Adrenal gland (tissue), 9 donors: ENCODE measurements at regions not wholly inside any gene's neighbourhood (a gene's known extent, or its start where the extent isn't known, plus 50 kb on each side); places are given as distances from the start of the nearest gene placed in this dataset.

ENCODE experiments used
- DNase-seq, 7 donors: peaks; one replicate each; pipeline ENCODE4 v3.0.0-alpha.2; 2019 to 2020
- H3K27ac ChIP-seq, 5 donors: fragments of 200-600 bp; sonication (generic) in 4 of 5; 1 replicate in 3 of 5; 2 replicates in 2 of 5; pipeline versions ENCODE4 v1.5.1 to v1.8.0; 2016 to 2020; ENCODE audit warnings: mild to moderate bottlenecking in 1 of 5
- H3K27me3 ChIP-seq: fragments of 200-600 bp; 2 replicates; pipeline ENCODE4 v1.8.0; 2021
- H3K36me3 ChIP-seq, 2 donors: fragments of 200-600 bp; replicated peaks in 1 of 2; 1 replicate in 1 of 2; 2 replicates in 1 of 2; pipeline versions ENCODE4 v1.5.1 to v1.8.0; 2018 to 2022
- H3K4me1 ChIP-seq, 2 donors: fragments of 200-600 bp; replicated peaks in 1 of 2; 1 replicate in 1 of 2; 2 replicates in 1 of 2; pipeline versions ENCODE4 v1.5.1 to v1.8.0; 2018 to 2021
- H3K4me3 ChIP-seq, 4 donors: fragments of 200-600 bp; sonication (generic) in 3 of 4; one replicate each; pipeline ENCODE4 v1.5.1; 2016 to 2018
- H3K9me3 ChIP-seq, 3 donors: fragments of 200-600 bp; sonication (generic) in 1 of 3; replicated peaks in 1 of 3; 1 replicate in 2 of 3; 2 replicates in 1 of 3; pipeline versions ENCODE4 v1.5.1 to v1.8.0; 2016 to 2021
- CTCF ChIP-seq, 6 experiments: fragments of 450-650 bp in 4 of 6; fragments of 200-600 bp in 2 of 6; sonication (generic) in 1 of 6; IDR thresholded peaks; 1 replicate in 5 of 6; 2 replicates in 1 of 6; pipeline versions ENCODE4 v1.5.1 to v1.8.0; 2016 to 2021; ENCODE audit warnings: antibody characterized with exemption in 6 of 6, mild to moderate bottlenecking in 2 of 6, moderate library complexity in 1 of 6
- POLR2A ChIP-seq, 2 donors: fragments of 450-650 bp; IDR thresholded peaks; one replicate each; pipeline ENCODE4 v1.6.1; 2017; ENCODE audit warnings: antibody characterized with exemption in 2 of 2, mild to moderate bottlenecking in 2 of 2, moderate library complexity in 1 of 2
- WGBS, 4 donors: extraction: QIAGEN DNeasy Blood & Tissue Kit in 2 of 4; methylation state at CpG; one replicate each; pipeline versions ENCODE4 v1.1.5 to v1.1.7; 2013 to 2017; 5-methylcytosine and 5-hydroxymethylcytosine counted together
- intact Hi-C, 2 donors: fragments of 100-400 bp; cut with DNase I; formaldehyde crosslinking; loops; one replicate each; pipeline versions ENCODE4 v1.14.1 to v1.15.0; 2022 to 2023
- donor health status: healthy with polysubstance abuse.
- donor health status: Bipolar disorder and iron deficiency.
- donor health status: DM: yes; HTN: yes; CAD: no.
- donor health status: DM: no; HTN: no; CAD: no.
- donor health status: DM: no; HTN: no; CAD: no.

GRCh38 chr5:29054694-29055093 lies 2016.3 kb upstream of the CDH9 start:
- Histone ChIP-seq H3K9me3 (no peaks in the 10 kb centered on the region), H3K4me1 (no peaks in the 10 kb centered on the region), H3K27ac (no peak overlapping the region), H3K4me3 (no peak overlapping the region), H3K27me3 (no peaks in the 10 kb centered on the region), H3K36me3 (no peaks in the 10 kb centered on the region)
- intact Hi-C loops: no loop called here
- TF ChIP-seq CTCF (IDR thresholded peaks at IDR 0.05) (no peak), POLR2A (IDR thresholded peaks at IDR 0.05) (no peak)
- no peak for DNase-seq
- WGBS, 4 donors: 31 to 45% (median 41%) methylated on average over 1 of the region's 1 CpG

GRCh38 chr5:29054282-29054681 lies 2015.9 kb upstream of the CDH9 start:
- Histone ChIP-seq H3K9me3 (no peaks in the 10 kb centered on the region), H3K4me3 (no peak overlapping the region), H3K27me3 (no peaks in the 10 kb centered on the region), H3K27ac (no peak overlapping the region), H3K4me1 (no peaks in the 10 kb centered on the region), H3K36me3 (no peaks in the 10 kb centered on the region)
- no peak for DNase-seq
- intact Hi-C loops: no loop called here
- TF ChIP-seq CTCF (IDR thresholded peaks at IDR 0.05) (no peak), POLR2A (IDR thresholded peaks at IDR 0.05) (no peak)
- 0 to 16% (median 13%) methylated on average over 1 of the region's 1 CpG for WGBS, 4 donors

- Histone ChIP-seq H3K27ac (no peak overlapping the region), H3K4me1 (no peaks in the 10 kb centered on the region), H3K9me3 (no peaks in the 10 kb centered on the region), H3K36me3 (no peaks in the 10 kb centered on the region), H3K27me3 (no peaks in the 10 kb centered on the region), H3K4me3 (no peak overlapping the region)
- WGBS, 4 donors: 55 to 67% (median 60%) methylated on average over 4 of the region's 4 CpGs
- no peak for TF ChIP-seq CTCF (IDR thresholded peaks at IDR 0.05)
- no peak for TF ChIP-seq POLR2A (IDR thresholded peaks at IDR 0.05)
- intact Hi-C loops: no loop called here
- DNase-seq: no peak
Measured at GRCh38 chr5:29051509-29051908, 2013.1 kb upstream of the CDH9 start.

- no peak overlapping the region for H3K4me3 ChIP-seq
- no peaks in the 10 kb centered on the region for H3K4me1 ChIP-seq
- WGBS, 4 donors: 36 to 66% (median 57%) methylated on average over 4 of the region's 4 CpGs
- H3K27me3 ChIP-seq: no peaks in the 10 kb centered on the region
- H3K36me3 ChIP-seq: no peaks in the 10 kb centered on the region
- H3K27ac ChIP-seq: no peak overlapping the region
- H3K9me3 ChIP-seq: no peaks in the 10 kb centered on the region
- no peak for DNase-seq
- intact Hi-C loops: no loop called here
- no peak for TF ChIP-seq CTCF (IDR thresholded peaks at IDR 0.05)
- no peak for TF ChIP-seq POLR2A (IDR thresholded peaks at IDR 0.05)
Measured at GRCh38 chr5:29042152-29042551, 2003.8 kb upstream of the CDH9 start.
